Left lung (tissue), 4 donors: ENCODE measurements at regions not wholly inside any gene's neighbourhood (a gene's known extent, or its start where the extent isn't known, plus 50 kb on each side); places are given as distances from the start of the nearest gene placed in this dataset.

Source experiments
- ATAC-seq: fragments of 200-7000 bp; cut with Tn5 transposase; one replicate; pipeline ENCODE4 v1.9.1; 2020; ENCODE audit warnings: moderate library complexity
- DNase-seq, 4 donors: peaks; one replicate each; pipeline ENCODE4 v3.0.0-alpha.2; 2013 to 2020
- H3K27ac ChIP-seq, 2 donors: fragments of 200-600 bp; sonication (generic) in 1 of 2; one replicate each; pipeline versions ENCODE4 v1.5.0 to v1.8.0; 2020 to 2021
- H3K27me3 ChIP-seq, 2 donors: fragments of 200-600 bp; sonication (generic) in 1 of 2; one replicate each; pipeline versions ENCODE4 v1.5.0 to v1.8.0; 2020 to 2021
- H3K36me3 ChIP-seq, 2 donors: fragments of 200-600 bp; sonication (generic) in 1 of 2; one replicate each; pipeline versions ENCODE4 v1.5.0 to v1.8.0; 2020 to 2021
- H3K4me1 ChIP-seq, 2 donors: fragments of 200-600 bp; one replicate each; pipeline ENCODE4 v1.8.0; 2021
- H3K4me3 ChIP-seq, 2 donors: fragments of 200-600 bp; sonication (generic) in 1 of 2; one replicate each; pipeline versions ENCODE4 v1.5.0 to v1.8.0; 2020 to 2021; ENCODE audit warnings: mild to moderate bottlenecking in 1 of 2
- H3K9me3 ChIP-seq, 2 donors: fragments of 200-600 bp; sonication (generic) in 1 of 2; one replicate each; pipeline versions ENCODE4 v1.5.0 to v1.8.0; 2020 to 2021
- CTCF ChIP-seq, 2 donors: fragments of 200-600 bp; sonication (generic) in 1 of 2; IDR thresholded peaks; one replicate each; pipeline versions ENCODE4 v1.5.0 to v1.8.0; 2021; ENCODE audit warnings: antibody characterized with exemption in 2 of 2
- intact Hi-C, 2 donors: fragments of 100-400 bp; cut with DNase I; formaldehyde crosslinking; loops; one replicate each; pipeline versions ENCODE4 v1.11.2 to v1.14.2; 2022
- donor health status: DM: no; HTN: yes; CAD: no.
- donor health status: DM: no; HTN: no; CAD: no.

DNA sequence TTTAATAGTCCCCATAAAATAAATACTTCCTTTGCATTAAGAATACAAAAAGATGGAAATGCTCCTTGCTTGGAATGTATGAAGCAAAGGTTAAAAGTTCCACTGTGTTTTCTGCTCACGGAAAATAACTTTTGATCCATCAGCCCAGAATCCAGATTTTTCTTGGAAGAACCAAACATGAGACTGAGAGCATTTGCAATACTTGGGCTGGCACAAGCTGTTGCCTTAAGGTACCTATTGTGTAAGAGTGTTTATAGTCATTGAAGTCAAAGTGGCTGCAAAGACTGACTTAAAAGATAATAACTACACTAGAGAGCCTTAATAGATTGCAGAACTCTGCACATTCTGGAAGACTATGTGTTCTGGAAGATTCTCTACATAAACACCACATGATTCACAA is 281.4 kb downstream of the RAB28 start:
- no peaks in the 10 kb centered on the region for H3K27me3 ChIP-seq
- H3K27ac ChIP-seq: no peak overlapping the region
- peaks cover 0 to 2% of the 10 kb centered on the region in 2 donors for H3K9me3 ChIP-seq
- TF ChIP-seq CTCF (IDR thresholded peaks at IDR 0.05): no peak
- H3K36me3 ChIP-seq: no peaks in the 10 kb centered on the region
- DNase-seq (peak in 2 of 4 donors; percentile 24 to 31), ATAC-seq (no peak)
- H3K4me1 ChIP-seq: no peaks in the 10 kb centered on the region
- H3K4me3 ChIP-seq: no peak overlapping the region
- intact Hi-C loops: no loop called here

DNA sequence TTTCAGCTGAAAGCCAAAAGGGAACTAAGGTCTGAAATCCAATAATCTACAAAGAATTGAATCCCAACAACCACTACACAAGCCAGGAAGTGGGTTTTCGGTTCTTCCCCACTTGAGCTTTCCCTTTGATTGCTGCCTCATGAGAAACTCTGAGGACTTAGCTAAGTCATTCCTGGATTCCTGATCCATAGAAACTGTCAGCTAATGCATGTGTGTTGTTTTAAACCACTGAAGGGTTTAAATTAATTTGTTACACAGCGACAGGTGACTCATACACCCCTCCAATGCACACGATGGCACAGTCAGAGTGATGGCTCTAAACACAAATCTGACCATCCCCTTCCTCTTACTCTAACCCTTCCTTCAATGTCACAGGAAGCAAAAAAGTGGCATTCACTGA is 282.9 kb downstream of the RAB28 start:
- DNase-seq: no peak
- Histone ChIP-seq H3K4me3 (no peak overlapping the region), H3K36me3 (no peaks in the 10 kb centered on the region), H3K27ac (no peak overlapping the region), H3K4me1 (no peaks in the 10 kb centered on the region), H3K27me3 (no peaks in the 10 kb centered on the region), H3K9me3 (peaks cover 0 to 2% of the 10 kb centered on the region in 2 donors)
- TF ChIP-seq CTCF (IDR thresholded peaks at IDR 0.05): no peak
- intact Hi-C loops: no loop called here
- no peak for ATAC-seq

DNA sequence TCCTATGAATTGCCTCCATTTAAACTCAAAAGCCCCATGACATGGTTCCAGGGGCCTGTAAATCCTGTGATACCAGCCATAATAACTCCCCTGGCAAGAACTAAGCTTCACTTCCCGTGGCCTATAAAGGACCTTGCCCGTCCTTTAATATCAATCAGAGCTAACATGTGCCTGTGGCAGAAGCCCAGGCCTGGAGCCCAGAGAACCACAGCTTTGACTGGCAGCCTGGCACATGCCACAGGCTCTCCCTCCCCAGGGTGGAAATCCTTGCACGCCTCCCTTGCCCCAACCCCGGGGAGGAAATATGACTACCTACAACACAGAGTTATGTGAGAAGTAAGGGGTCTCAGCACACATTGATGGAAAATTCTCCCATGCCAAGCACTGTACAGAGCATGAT is 287.4 kb downstream of the RAB28 start:
- intact Hi-C loops: no loop called here
- ATAC-seq (no peak), DNase-seq (no peak)
- no peak overlapping the region for H3K4me3 ChIP-seq
- TF ChIP-seq CTCF (IDR thresholded peaks at IDR 0.05): no peak
- H3K27ac ChIP-seq: no peak overlapping the region
- no peaks in the 10 kb centered on the region for H3K27me3 ChIP-seq
- no peaks in the 10 kb centered on the region for H3K36me3 ChIP-seq
- H3K4me1 ChIP-seq: no peaks in the 10 kb centered on the region
- peaks cover 0 to 10% of the 10 kb centered on the region in 2 donors for H3K9me3 ChIP-seq

DNA sequence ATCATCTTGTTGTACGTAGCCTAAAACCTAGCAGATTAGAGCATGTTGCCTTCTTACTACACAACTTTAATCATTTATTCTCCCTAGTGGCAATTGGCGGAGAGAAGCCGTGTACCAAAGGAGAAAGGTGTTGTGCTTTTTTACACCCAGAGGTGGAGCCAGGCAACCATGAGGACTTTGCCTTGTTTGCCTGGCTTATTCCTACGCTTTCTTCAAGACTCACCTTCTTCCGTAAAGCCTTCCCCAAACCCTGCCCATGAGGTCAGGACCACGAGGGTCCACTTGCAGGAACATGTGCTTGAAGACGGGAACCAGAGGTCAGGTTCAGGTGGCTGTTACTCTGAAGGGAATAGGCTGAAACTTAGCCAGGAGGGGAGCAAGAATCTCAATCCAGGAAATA is 290.5 kb downstream of the RAB28 start:
- H3K4me1 ChIP-seq: no peaks in the 10 kb centered on the region
- no peak overlapping the region for H3K4me3 ChIP-seq
- ATAC-seq (no peak), DNase-seq (no peak)
- no peak for TF ChIP-seq CTCF (IDR thresholded peaks at IDR 0.05)
- intact Hi-C loops: no loop called here
- no peak overlapping the region for H3K27ac ChIP-seq
- H3K36me3 ChIP-seq: no peaks in the 10 kb centered on the region
- peaks cover 0 to 10% of the 10 kb centered on the region in 2 donors for H3K9me3 ChIP-seq
- H3K27me3 ChIP-seq: no peaks in the 10 kb centered on the region

DNA sequence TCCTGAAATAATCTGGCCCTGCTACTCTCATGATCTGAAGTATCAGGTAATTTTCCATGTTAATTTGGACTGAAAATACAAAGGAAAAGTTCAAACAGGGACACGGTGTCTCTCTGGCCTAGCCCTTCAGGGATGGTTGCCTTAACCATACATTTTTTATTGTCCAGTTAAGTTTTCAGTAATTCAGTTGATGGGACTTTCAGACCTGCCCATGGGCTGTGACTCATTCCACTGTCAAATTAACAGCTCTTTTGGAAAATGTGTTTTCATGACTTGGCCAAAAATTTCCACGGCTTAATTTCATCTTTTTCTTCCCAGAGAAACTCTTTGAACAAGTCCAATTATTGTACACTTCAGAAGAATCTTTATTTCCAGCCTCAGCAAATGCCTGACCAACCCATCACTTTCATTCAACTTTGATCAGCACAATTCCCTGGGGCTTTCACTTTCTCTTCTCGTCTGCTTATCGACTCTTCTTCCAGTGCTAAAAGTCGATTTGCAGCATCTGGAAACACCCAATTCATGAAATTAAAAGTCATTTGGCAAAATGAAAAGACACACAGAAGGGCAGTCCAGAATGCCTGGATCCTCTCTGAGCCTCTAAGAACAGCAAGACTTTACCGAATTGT is 293.9 kb downstream of the RAB28 start:
- intact Hi-C loops: no loop called here

More for the DNA sequence above, 293.9 kb downstream of the RAB28 start:
- Histone ChIP-seq H3K4me1 (no peaks in the 10 kb centered on the region), H3K9me3 (peaks cover 0 to 16% of the 10 kb centered on the region in 2 donors), H3K4me3 (no peak overlapping the region), H3K27me3 (no peaks in the 10 kb centered on the region), H3K36me3 (no peaks in the 10 kb centered on the region), H3K27ac (no peak overlapping the region)
- ATAC-seq (no peak), DNase-seq (no peak)
- TF ChIP-seq CTCF (IDR thresholded peaks at IDR 0.05): no peak
